GM21737 (cell line): ENCODE measurements at regions not wholly inside any gene's neighbourhood (a gene's known extent, or its start where the extent isn't known, plus 50 kb on each side); places are given as distances from the start of the nearest gene placed in this dataset.

ENCODE experiments used
- ATAC-seq: cut with Tn5 transposase; IDR thresholded peaks from one replicate; pipeline ENCODE4 v1.9.1; 2021; ENCODE audit warnings: mild to moderate bottlenecking, moderate library complexity; ENCODE audit not compliant: unreplicated experiment

DNA sequence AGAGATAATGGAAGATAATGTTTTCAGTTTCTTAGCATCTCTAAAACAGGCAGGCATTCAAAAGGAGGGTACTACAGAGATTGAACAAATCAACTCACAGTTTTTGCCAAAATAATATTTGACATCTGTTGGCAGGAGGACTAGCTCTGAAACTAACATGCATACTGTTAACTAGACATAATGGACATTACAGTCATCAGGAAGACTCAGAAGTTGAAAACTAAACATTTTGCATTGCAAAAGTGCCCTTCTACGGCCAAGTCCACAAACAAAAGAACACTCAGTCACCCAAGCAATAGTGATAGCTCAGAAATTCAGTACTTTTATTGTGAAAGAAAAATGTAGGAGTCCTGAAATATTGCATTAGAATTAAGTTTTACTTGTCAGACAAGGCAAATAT is 399.0 kb downstream of the HGF start:
- no peak for ATAC-seq

DNA sequence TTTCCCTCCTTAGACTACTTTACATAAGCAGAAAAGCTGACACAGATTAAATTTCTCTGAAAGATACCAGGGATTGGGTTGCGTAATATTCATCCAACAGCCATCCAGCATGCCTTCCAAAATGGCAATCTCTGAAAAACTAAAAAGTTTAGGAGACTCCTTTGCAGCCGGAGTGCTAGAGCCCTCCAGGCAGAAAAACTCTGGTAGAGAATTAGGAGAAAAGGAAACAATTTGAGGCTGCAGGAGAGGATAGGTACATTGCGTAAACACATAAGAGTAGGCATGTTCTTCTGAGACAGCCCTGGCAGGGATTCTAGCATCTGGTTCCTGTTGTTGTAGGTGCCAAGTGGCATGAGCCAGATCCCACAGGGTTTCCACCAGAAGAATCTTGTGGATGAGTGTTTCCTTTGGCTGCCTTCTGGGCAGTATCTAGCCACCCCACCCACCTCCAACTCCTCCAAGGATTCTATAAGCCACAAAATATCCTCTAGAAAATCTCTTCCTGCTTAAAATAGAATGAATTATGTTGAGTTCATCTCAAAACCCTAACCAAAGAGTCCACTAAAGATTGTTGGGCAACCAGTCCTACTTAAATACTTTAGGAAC is 402.4 kb downstream of the HGF start:
- no peak for ATAC-seq

- ATAC-seq = no peak
Observed at GRCh38 chr7:81366546-81366945, 403.3 kb downstream of the HGF start.

DNA sequence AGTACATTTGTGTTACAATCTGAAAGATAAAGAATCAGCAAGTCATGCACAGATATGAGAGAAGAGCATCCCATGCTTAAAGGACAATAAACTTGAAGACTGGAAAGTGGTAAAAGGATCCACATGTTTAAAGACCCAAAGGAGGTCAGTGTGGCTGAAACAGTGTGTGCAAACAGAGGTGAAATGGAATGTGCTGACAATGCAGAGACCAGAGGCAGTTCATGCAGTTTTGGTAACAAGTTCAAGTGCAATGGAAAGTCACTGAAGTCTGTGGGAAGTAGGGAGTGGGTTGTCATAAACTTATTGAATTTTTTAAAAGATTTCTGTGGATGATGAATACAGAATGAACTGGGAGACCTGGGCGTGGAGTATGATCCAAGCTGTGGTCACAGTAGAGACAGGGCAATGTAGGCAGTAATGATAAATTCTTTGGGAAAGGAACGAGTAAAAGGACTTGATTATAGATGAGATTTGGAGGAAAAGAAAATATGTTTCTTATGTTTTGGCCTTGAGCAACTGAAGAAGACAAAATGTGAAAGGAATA is 408.0 kb downstream of the HGF start:
- no peak for ATAC-seq

DNA sequence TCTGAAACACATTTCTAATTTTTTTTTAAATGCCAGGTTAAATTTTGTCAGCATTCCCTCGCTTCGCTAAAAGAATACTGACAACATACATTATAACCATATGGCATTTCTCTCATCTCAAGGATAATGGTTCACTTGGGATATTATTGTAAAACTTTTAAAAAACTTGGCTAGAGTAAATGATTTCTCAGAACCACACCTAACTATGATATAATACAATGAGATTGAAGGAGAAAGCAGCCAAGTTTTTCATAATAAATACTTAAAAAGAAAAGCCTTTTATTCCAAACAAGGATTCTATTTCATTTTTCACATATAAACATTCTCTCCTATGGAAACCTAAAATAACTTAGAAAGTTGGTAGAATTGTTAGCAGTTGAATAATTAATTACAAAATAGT is 413.9 kb downstream of the HGF start:
- ATAC-seq = no peak

GRCh38 chr7:81349044-81349443 is 420.8 kb downstream of the HGF start:
- no peak for ATAC-seq

- ATAC-seq = no peak
Observed at GRCh38 chr7:81339946-81340345, 421.1 kb upstream of the SEMA3C start.

DNA sequence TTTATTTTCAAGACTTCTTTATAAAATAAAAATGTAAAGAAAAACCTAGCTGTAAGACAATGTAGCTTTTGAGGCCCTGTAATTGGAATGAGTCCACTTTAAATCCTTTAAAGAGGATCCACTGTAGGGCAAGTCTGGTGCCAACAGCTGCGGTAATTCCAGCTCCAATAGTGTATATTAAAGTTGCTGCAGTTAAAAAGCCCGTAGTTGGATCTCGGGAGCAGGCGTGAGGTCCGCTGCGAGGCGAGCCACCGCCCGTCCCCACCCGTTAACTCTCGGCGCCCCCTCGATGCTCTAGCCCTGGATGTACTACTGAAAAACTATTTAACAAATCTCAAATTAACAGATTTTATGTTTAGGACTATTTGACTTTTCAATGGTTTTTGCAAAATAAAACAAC is 414.7 kb upstream of the SEMA3C start:
- no peak for ATAC-seq

GRCh38 chr7:81333004-81333403 is 414.2 kb upstream of the SEMA3C start:
- no peak for ATAC-seq

DNA sequence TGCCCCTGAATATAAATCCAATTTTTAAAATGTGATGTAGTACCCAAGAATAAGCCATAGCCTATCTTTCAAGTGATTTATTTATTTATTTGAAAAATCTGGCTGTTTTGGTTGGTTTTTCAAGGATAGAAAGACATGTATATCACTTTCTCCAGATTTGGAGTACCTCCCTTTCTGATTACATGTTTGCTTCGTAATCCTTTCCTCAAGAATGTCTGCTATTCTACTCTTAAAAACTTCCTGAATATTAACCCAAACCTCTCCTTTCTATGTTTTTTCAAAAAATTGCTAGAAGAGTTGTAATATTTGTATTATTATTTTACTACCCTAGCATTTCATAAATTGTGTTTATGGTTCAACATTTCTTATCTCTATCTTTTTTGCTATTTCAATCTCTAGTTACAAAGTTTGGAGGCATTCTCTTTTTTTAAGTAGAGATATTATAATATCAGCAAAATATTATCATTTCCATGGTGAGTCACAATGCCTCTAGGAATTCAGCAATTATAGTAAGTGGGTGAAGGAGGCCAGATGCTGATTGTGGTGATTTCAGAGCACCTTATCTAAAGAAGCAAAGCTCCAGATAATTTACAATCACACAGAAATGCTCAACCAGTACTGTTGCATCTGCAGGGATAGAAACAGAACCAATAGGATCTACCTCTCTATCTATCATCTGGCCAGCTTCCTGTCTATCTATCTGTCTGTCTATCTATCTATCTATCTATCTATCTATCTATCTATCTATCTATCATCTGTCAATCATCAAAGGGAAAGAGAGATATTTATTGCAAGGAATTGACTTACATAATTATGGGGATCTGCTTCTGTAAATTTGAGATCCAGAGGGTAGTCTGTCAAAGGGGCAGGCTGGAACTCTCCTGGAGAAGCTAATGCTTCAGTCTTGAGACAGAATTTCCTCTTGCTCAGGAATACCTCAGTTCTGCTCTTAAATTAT is 412.5 kb upstream of the SEMA3C start:
- no peak for ATAC-seq

DNA sequence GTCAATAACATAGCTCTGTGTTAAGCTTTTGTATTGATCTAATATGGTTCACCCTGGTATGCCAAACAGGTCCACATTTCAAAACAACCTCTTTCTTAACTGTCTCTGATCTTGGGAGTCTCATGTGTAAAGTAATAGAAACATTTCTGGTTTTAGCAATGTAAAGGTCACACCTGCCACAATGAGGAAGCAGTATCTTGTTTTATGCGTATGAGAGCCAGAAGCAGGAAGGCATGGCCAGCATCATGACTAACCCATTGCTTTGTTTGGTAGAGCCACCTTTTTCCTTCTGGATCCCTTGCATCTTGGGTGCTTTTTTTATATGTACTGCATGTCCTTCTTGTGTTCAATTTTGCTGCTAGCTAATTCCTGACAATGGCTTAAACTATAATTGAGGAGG is 411.3 kb upstream of the SEMA3C start:
- no peak for ATAC-seq

GRCh38 chr7:81327468-81328266 is 408.8 kb upstream of the SEMA3C start:
- ATAC-seq = no peak

- ATAC-seq = no peak
Observed at GRCh38 chr7:81321949-81322348, 403.1 kb upstream of the SEMA3C start.

GRCh38 chr7:81317741-81318140 is 398.9 kb upstream of the SEMA3C start:
- no peak for ATAC-seq

- ATAC-seq = no peak
Observed at GRCh38 chr7:81308643-81309322, 389.9 kb upstream of the SEMA3C start.

GRCh38 chr7:81301815-81302214 is 383.0 kb upstream of the SEMA3C start:
- ATAC-seq = no peak

DNA sequence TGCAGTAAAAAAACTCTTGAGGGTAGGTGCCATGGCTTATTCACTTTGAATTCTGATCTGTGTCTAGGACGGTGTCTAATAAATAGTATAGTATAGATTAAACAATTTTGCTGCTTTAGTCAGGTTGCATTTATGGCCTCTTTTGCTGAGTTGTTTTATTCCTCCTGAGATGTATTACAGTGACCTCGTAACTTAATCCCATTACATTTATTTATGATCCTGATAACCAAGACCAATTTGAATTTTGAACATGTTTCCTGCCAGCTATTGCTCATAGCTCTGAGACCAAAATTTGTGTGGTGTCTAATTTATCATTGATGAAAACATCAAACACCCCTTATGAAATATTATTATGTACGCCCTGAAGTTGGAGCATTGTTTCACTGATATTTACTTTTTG is 381.9 kb upstream of the SEMA3C start:
- ATAC-seq = no peak

GRCh38 chr7:81299711-81300110 is 380.9 kb upstream of the SEMA3C start:
- no peak for ATAC-seq

- ATAC-seq = no peak
Observed at GRCh38 chr7:81298951-81299666, 380.3 kb upstream of the SEMA3C start.

- no peak for ATAC-seq
Observed at GRCh38 chr7:81297317-81297716, 378.5 kb upstream of the SEMA3C start.
